H1 (cell line): ENCODE measurements at regions not wholly inside any gene's neighbourhood (a gene's known extent, or its start where the extent isn't known, plus 50 kb on each side); places are given as distances from the start of the nearest gene placed in this dataset.

Experiments
- BCL11A ChIP-seq, 2 experiments: IDR thresholded peaks; one replicate each; pipeline ENCODE4 v1.6.1; 2011; ENCODE audit warnings: low read depth in 2 of 2, low read length in 2 of 2, mild to moderate bottlenecking in 2 of 2
- CEBPB ChIP-seq: IDR thresholded peaks from 2 replicates; pipeline ENCODE4 v1.6.1; 2012; ENCODE audit warnings: low read depth, low read length
- CREB1 ChIP-seq: IDR thresholded peaks from 2 replicates; pipeline ENCODE4 v1.6.1; 2012; ENCODE audit warnings: inconsistent platforms
- EZH2 ChIP-seq: fragments of 200-600 bp; sonication (generic); IDR thresholded peaks from 2 replicates; pipeline ENCODE4 v1.7.1; 2012; ENCODE audit warnings: low read depth, mild to moderate bottlenecking, moderate library complexity, low read length, inconsistent platforms; ENCODE audit not compliant: severe bottlenecking
- HDAC2 ChIP-seq, 2 experiments: fragments of 300-600 bp in 1 of 2; sonication (generic) in 1 of 2; IDR thresholded peaks; 2 replicates each; pipeline ENCODE4 v1.6.1; 2011 to 2012; ENCODE audit warnings: low read depth in 2 of 2, low read length in 2 of 2, mild to moderate bottlenecking in 2 of 2, moderate library complexity in 2 of 2, borderline replicate concordance in 1 of 2, inconsistent platforms in 1 of 2
- JUND ChIP-seq: IDR thresholded peaks from 2 replicates; pipeline ENCODE4 v1.6.1; 2011; ENCODE audit warnings: mild to moderate bottlenecking, improper control_type of control experiment, low read length
- NANOG ChIP-seq: IDR thresholded peaks from 2 replicates; pipeline ENCODE4 v1.6.1; 2011; ENCODE audit warnings: low read length, low read depth, mild to moderate bottlenecking, inconsistent platforms; ENCODE audit not compliant: insufficient read depth, poor library complexity, severe bottlenecking
- POLR2A ChIP-seq, 2 experiments: IDR thresholded peaks; 1 replicate in 1 of 2; 2 replicates in 1 of 2; pipeline ENCODE4 v1.6.1; 2011; ENCODE audit warnings: low read depth in 2 of 2, low read length in 2 of 2, mild to moderate bottlenecking in 2 of 2; ENCODE audit errors: control extremely low read depth in 1 of 2
- RAD21 ChIP-seq, 2 experiments: IDR thresholded peaks in 1 of 2; conservative IDR thresholded peaks in 1 of 2; 2 replicates each; pipeline ENCODE4 v1.6.1; 2011; ENCODE audit warnings: low read depth in 2 of 2, low read length in 2 of 2, improper control_type of control experiment in 1 of 2, inconsistent platforms in 1 of 2, mild to moderate bottlenecking in 1 of 2, moderate library complexity in 1 of 2
- YY1 ChIP-seq: IDR thresholded peaks from 2 replicates; pipeline ENCODE4 v1.6.1; 2011; ENCODE audit warnings: low read depth, mild to moderate bottlenecking, low read length
- ZNF274 ChIP-seq: IDR thresholded peaks from 2 replicates; pipeline ENCODE4 v1.7.0; 2012; ENCODE audit warnings: low read length, borderline replicate concordance; ENCODE audit errors: extremely low read depth
- TF ChIP-seq, protein P1 (sequence below): IDR thresholded peaks from 2 replicates; pipeline ENCODE4 v1.6.1; 2011; ENCODE audit warnings: low read length, improper control_type of control experiment

DNA sequence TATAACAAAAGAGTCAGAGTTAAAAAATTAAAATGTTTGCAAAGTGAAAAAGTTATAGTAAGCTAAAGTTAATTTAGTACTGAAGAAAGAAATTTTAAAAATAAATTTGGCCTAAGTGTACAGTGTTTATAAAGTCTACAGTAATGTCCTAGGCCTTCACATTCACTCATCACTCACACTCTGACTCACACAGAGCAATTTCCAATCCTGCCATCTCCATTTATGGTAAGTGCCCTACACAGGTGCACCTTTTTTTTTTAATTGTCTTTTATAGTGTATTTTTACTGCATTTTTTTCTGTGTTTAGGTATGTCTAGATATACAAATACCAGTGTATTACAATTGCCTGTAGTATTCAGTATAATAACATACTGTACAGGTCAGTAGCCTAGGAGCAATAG is 562.9 kb downstream of the PIK3C3 start:
- TF ChIP-seq ZNF274 (no peak), CEBPB (no peak), EZH2 (no peak), NANOG (no peak), POLR2A (IDR thresholded peaks at IDR 0.05; ENCODE audit: control extremely low read depth in 1 of 2, low read depth in 2 of 2, low read length in 2 of 2) (no peak), BCL11A (IDR thresholded peaks at IDR 0.05; ENCODE audit: low read depth in 2 of 2, low read length in 2 of 2) (no peak), CREB1 (no peak), HDAC2 (IDR thresholded peaks at IDR 0.05; ENCODE audit: borderline replicate concordance in 1 of 2, low read depth in 2 of 2, low read length in 2 of 2) (no peak), YY1 (no peak), RAD21 (IDR thresholded peaks at IDR 0.05 in 1 of 2, conservative IDR thresholded peaks at IDR 0.05 in 1 of 2; ENCODE audit: low read depth in 2 of 2, low read length in 2 of 2) (no peak), JUND (no peak)
- TF ChIP-seq, protein P1, sequence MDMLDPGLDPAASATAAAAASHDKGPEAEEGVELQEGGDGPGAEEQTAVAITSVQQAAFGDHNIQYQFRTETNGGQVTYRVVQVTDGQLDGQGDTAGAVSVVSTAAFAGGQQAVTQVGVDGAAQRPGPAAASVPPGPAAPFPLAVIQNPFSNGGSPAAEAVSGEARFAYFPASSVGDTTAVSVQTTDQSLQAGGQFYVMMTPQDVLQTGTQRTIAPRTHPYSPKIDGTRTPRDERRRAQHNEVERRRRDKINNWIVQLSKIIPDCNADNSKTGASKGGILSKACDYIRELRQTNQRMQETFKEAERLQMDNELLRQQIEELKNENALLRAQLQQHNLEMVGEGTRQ = no peak
